ENCODE measurements at regions not wholly inside any gene's neighbourhood (a gene's known extent, or its start where the extent isn't known, plus 50 kb on each side); places are given as distances from the start of the nearest gene placed in this dataset.

DNA sequence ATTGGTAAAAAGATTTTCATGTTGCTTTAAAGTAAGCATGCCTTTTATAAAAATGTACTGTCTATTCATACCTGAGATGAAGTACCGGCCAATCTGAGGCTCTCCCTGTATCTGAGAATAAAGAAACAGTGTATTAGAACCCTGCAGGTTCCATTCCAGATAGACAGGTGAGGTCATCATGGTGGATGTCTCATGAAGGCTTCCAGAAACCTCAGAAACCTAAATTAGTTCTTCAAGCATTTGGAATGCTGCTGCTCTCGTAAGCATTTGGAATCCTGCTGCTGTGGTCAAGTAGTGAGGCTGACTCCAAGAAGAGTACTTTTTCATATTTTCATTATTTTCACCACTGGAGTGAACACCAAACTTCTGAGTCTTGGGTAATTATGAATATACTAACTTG, 642.3 kb downstream of the MAFB start:
- no peak for TF ChIP-seq HDAC6 (IDR thresholded peaks at IDR 0.05; ENCODE audit: low read depth, low read length)
- no peak for TF ChIP-seq SIN3A (conservative IDR thresholded peaks at IDR 0.05 in 1 of 2, IDR thresholded peaks at IDR 0.05 in 1 of 2; ENCODE audit: low read depth in 1 of 2, low read length in 2 of 2)
- no peak for TF ChIP-seq JUN (IDR thresholded peaks at IDR 0.05; ENCODE audit: low read depth, low read length)
- no peak for TF ChIP-seq CTCF (IDR thresholded peaks at IDR 0.05; ENCODE audit: control extremely low read depth in 1 of 3, insufficient read depth in 1 of 3, low read depth in 1 of 3, low read length in 3 of 3)
- no peak for TF ChIP-seq SP1 (IDR thresholded peaks at IDR 0.05; ENCODE audit: low read depth, low read length)
- TF ChIP-seq POLR2A (IDR thresholded peaks at IDR 0.05; ENCODE audit: control extremely low read depth in 1 of 2, low read depth in 2 of 2, low read length in 2 of 2), result no peak
- TF ChIP-seq ZNF274 (IDR thresholded peaks at IDR 0.05; ENCODE audit: borderline replicate concordance, extremely low read depth, low read length), result no peak
- no peak for TF ChIP-seq CHD2 (IDR thresholded peaks at IDR 0.05; ENCODE audit: low read length)
- no peak for TF ChIP-seq RFX5 (IDR thresholded peaks at IDR 0.05; ENCODE audit: borderline replicate concordance, low read depth, low read length)
- TF ChIP-seq EZH2 (IDR thresholded peaks at IDR 0.05; ENCODE audit: low read depth, low read length, severe bottlenecking), result no peak
- TF ChIP-seq YY1 (IDR thresholded peaks at IDR 0.05; ENCODE audit: low read depth, low read length), result no peak
- no peak for TF ChIP-seq NRF1 (IDR thresholded peaks at IDR 0.05; ENCODE audit: low read depth, low read length)
